IPS-20b (cell line): ENCODE measurements at regions not wholly inside any gene's neighbourhood (a gene's known extent, or its start where the extent isn't known, plus 50 kb on each side); places are given as distances from the start of the nearest gene placed in this dataset.
A peak's percentile ranks its signal among the peaks of the same experiment; 100 is the strongest.

ENCODE experiments used
- H3K27ac ChIP-seq: one replicate; pipeline ENCODE4 v1.5.1; 2013; ENCODE audit warnings: low read length
- H3K27me3 ChIP-seq: 2 replicates; pipeline ENCODE4 v1.6.1; 2013; ENCODE audit warnings: mild to moderate bottlenecking, low read length, inconsistent platforms; ENCODE audit not compliant: insufficient read depth
- H3K36me3 ChIP-seq: 2 replicates; pipeline ENCODE4 v1.6.1; 2013; ENCODE audit warnings: low read depth, mild to moderate bottlenecking, inconsistent platforms, low read length, moderate library complexity; ENCODE audit not compliant: insufficient read depth
- H3K4me1 ChIP-seq: 2 replicates; pipeline ENCODE4 v1.6.1; 2013; ENCODE audit warnings: mild to moderate bottlenecking, control low read depth, inconsistent platforms, low read length, moderate library complexity; ENCODE audit not compliant: insufficient read depth
- H3K4me3 ChIP-seq: 2 replicates; pipeline ENCODE4 v1.5.1; 2013; ENCODE audit warnings: mild to moderate bottlenecking, low read length, inconsistent platforms
- H3K9ac ChIP-seq: 2 replicates; pipeline ENCODE4 v1.6.1; 2013; ENCODE audit warnings: low read depth, mild to moderate bottlenecking, inconsistent platforms, low read length, moderate library complexity
- H3K9me3 ChIP-seq: 2 replicates; pipeline ENCODE4 v1.6.1; 2013; ENCODE audit warnings: mild to moderate bottlenecking, low read depth, low read length, inconsistent platforms; ENCODE audit not compliant: insufficient read depth

GRCh38 chr3:126266291-126266840 is 86.0 kb upstream of the ALDH1L1 start:
- Histone ChIP-seq H3K9me3 (no peaks in the 10 kb centered on the region), H3K4me1 (peaks cover 4% of the 10 kb centered on the region), H3K27me3 (peaks cover 20% of the 10 kb centered on the region), H3K9ac (peak overlapping the region; percentile 71; the same call in 1 of the 2 replicates), H3K27ac (no peak overlapping the region), H3K4me3 (peak overlapping the region; percentile 69; the same call in 1 of the 2 replicates), H3K36me3 (no peaks in the 10 kb centered on the region)

- H3K27ac ChIP-seq, result no peak overlapping the region
- H3K4me3 ChIP-seq, result no peak overlapping the region
- H3K36me3 ChIP-seq, result no peaks in the 10 kb centered on the region
- peaks cover 20% of the 10 kb centered on the region for H3K27me3 ChIP-seq
- peaks cover 4% of the 10 kb centered on the region for H3K4me1 ChIP-seq
- no peak overlapping the region for H3K9ac ChIP-seq
- no peaks in the 10 kb centered on the region for H3K9me3 ChIP-seq
Observed at GRCh38 chr3:126264952-126265351, 84.6 kb upstream of the ALDH1L1 start.

GRCh38 chr3:126264381-126264780 is 84.0 kb upstream of the ALDH1L1 start:
- Histone ChIP-seq H3K4me3 (no peak overlapping the region), H3K27me3 (peaks cover 20% of the 10 kb centered on the region), H3K4me1 (peaks cover 4% of the 10 kb centered on the region), H3K9me3 (no peaks in the 10 kb centered on the region), H3K9ac (no peak overlapping the region), H3K27ac (no peak overlapping the region), H3K36me3 (no peaks in the 10 kb centered on the region)

GRCh38 chr3:126263971-126264370 is 83.6 kb upstream of the ALDH1L1 start:
- Histone ChIP-seq H3K9ac (no peak overlapping the region), H3K27me3 (peaks cover 19% of the 10 kb centered on the region)

GRCh38 chr3:126263539-126263938 is 83.2 kb upstream of the ALDH1L1 start:
- H3K27me3 ChIP-seq, result peaks cover 16% of the 10 kb centered on the region
- H3K36me3 ChIP-seq, result no peaks in the 10 kb centered on the region
- no peak overlapping the region for H3K9ac ChIP-seq
- H3K4me1 ChIP-seq, result peaks cover 4% of the 10 kb centered on the region
- H3K27ac ChIP-seq, result no peak overlapping the region
- no peaks in the 10 kb centered on the region for H3K9me3 ChIP-seq
- H3K4me3 ChIP-seq, result no peak overlapping the region

More at GRCh38 chr3:126263971-126264370, 83.6 kb upstream of the ALDH1L1 start:
- H3K9me3 ChIP-seq, result no peaks in the 10 kb centered on the region
- peaks cover 4% of the 10 kb centered on the region for H3K4me1 ChIP-seq
- no peak overlapping the region for H3K4me3 ChIP-seq
- H3K27ac ChIP-seq, result no peak overlapping the region
- H3K36me3 ChIP-seq, result no peaks in the 10 kb centered on the region

GRCh38 chr3:126262227-126262626 is 81.8 kb upstream of the ALDH1L1 start:
- Histone ChIP-seq H3K27me3 (peaks cover 10% of the 10 kb centered on the region), H3K4me1 (peaks cover 4% of the 10 kb centered on the region), H3K9me3 (no peaks in the 10 kb centered on the region)

GRCh38 chr3:126261037-126261436 is 80.7 kb upstream of the ALDH1L1 start:
- Histone ChIP-seq H3K9ac (peak overlapping the region; percentile 18; the same call in 1 of the 2 replicates), H3K36me3 (no peaks in the 10 kb centered on the region), H3K27ac (peak overlapping the region; percentile 22), H3K9me3 (no peaks in the 10 kb centered on the region), H3K27me3 (no peaks in the 10 kb centered on the region), H3K4me1 (peaks cover 4% of the 10 kb centered on the region), H3K4me3 (no peak overlapping the region)

More at GRCh38 chr3:126262227-126262626, 81.8 kb upstream of the ALDH1L1 start:
- H3K27ac ChIP-seq, result no peak overlapping the region
- H3K4me3 ChIP-seq, result no peak overlapping the region
- no peak overlapping the region for H3K9ac ChIP-seq
- no peaks in the 10 kb centered on the region for H3K36me3 ChIP-seq

GRCh38 chr3:126259411-126260391 is 79.3 kb upstream of the ALDH1L1 start:
- Histone ChIP-seq H3K27me3 (no peaks in the 10 kb centered on the region), H3K4me3 (no peak overlapping the region), H3K9ac (no peak overlapping the region), H3K36me3 (no peaks in the 10 kb centered on the region), H3K4me1 (no peaks in the 10 kb centered on the region; the same call in 1 of the 2 replicates), H3K27ac (no peak overlapping the region), H3K9me3 (no peaks in the 10 kb centered on the region)

- Histone ChIP-seq H3K27ac (no peak overlapping the region), H3K36me3 (no peaks in the 10 kb centered on the region), H3K4me3 (no peak overlapping the region), H3K4me1 (no peaks in the 10 kb centered on the region; the same call in 1 of the 2 replicates), H3K9me3 (no peaks in the 10 kb centered on the region), H3K27me3 (no peaks in the 10 kb centered on the region), H3K9ac (no peak overlapping the region)
Observed at GRCh38 chr3:126258670-126259069, 78.3 kb upstream of the ALDH1L1 start.

- Histone ChIP-seq H3K36me3 (no peaks in the 10 kb centered on the region), H3K27ac (no peak overlapping the region), H3K9ac (no peak overlapping the region)
Observed at GRCh38 chr3:126257984-126258383, 77.6 kb upstream of the ALDH1L1 start.

GRCh38 chr3:126257174-126257573 is 76.8 kb upstream of the ALDH1L1 start:
- Histone ChIP-seq H3K9me3 (no peaks in the 10 kb centered on the region), H3K27me3 (no peaks in the 10 kb centered on the region), H3K36me3 (no peaks in the 10 kb centered on the region), H3K27ac (no peak overlapping the region), H3K4me1 (no peaks in the 10 kb centered on the region; the same call in 1 of the 2 replicates), H3K9ac (no peak overlapping the region), H3K4me3 (no peak overlapping the region)

More at GRCh38 chr3:126257984-126258383, 77.6 kb upstream of the ALDH1L1 start:
- H3K9me3 ChIP-seq, result no peaks in the 10 kb centered on the region
- no peaks in the 10 kb centered on the region; the same call in 1 of the 2 replicates for H3K4me1 ChIP-seq
- H3K4me3 ChIP-seq, result no peak overlapping the region
- H3K27me3 ChIP-seq, result no peaks in the 10 kb centered on the region
